DND-41 (cell line): ENCODE measurements at regions not wholly inside any gene's neighbourhood (a gene's known extent, or its start where the extent isn't known, plus 50 kb on each side); places are given as distances from the start of the nearest gene placed in this dataset.

Experiments
- EZH2 ChIP-seq: IDR thresholded peaks from 3 replicates; pipeline ENCODE4 v1.6.1; 2012; ENCODE audit warnings: borderline replicate concordance, low read depth, mild to moderate bottlenecking, moderate library complexity, low read length, inconsistent platforms; ENCODE audit not compliant: severe bottlenecking
- TF ChIP-seq, protein P1 (sequence below): IDR thresholded peaks from 2 replicates; pipeline ENCODE4 v1.5.1; 2012; ENCODE audit warnings: borderline replicate concordance, low read length, moderate library complexity, mild to moderate bottlenecking; ENCODE audit not compliant: poor library complexity, severe bottlenecking; ENCODE audit errors: extremely low read depth

DNA sequence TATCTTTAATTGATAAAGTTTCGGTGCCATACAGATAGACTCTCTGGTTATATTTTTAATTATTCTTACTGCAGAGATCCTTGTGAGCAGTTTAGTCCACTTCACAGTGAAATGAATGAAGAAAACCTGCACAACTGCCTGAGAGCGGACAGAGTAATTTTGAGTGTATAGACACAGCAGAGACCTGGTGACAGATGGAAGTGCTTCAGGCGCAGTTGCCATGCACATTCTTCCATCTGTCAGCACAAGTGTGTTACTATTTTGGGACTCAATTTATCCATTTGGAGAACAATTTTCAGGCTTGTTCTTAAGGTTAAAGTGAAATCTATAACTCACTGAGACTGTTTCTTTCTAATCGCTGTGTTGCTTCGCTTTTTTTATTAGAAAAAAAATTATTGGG lies 147.8 kb upstream of the SPHKAP start:
- TF ChIP-seq EZH2, result no peak
- TF ChIP-seq, protein P1, sequence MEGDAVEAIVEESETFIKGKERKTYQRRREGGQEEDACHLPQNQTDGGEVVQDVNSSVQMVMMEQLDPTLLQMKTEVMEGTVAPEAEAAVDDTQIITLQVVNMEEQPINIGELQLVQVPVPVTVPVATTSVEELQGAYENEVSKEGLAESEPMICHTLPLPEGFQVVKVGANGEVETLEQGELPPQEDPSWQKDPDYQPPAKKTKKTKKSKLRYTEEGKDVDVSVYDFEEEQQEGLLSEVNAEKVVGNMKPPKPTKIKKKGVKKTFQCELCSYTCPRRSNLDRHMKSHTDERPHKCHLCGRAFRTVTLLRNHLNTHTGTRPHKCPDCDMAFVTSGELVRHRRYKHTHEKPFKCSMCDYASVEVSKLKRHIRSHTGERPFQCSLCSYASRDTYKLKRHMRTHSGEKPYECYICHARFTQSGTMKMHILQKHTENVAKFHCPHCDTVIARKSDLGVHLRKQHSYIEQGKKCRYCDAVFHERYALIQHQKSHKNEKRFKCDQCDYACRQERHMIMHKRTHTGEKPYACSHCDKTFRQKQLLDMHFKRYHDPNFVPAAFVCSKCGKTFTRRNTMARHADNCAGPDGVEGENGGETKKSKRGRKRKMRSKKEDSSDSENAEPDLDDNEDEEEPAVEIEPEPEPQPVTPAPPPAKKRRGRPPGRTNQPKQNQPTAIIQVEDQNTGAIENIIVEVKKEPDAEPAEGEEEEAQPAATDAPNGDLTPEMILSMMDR, result no peak
